ENCODE measurements at regions not wholly inside any gene's neighbourhood (a gene's known extent, or its start where the extent isn't known, plus 50 kb on each side); places are given as distances from the start of the nearest gene placed in this dataset.

GRCh38 chr9:86773422-86773945, 173.8 kb downstream of the GAS1 start:
- no peak for DNase-seq (ENCODE audit: low spot score)
- H4K20me1 ChIP-seq (ENCODE audit: insufficient read depth, poor library complexity, severe bottlenecking), result no peaks in the 10 kb centered on the region
- no peak for TF ChIP-seq EZH2phosphoT487 (IDR thresholded peaks at IDR 0.05; ENCODE audit: low read depth, severe bottlenecking, unreplicated experiment)
- no peak for TF ChIP-seq CTCF (IDR thresholded peaks at IDR 0.05; ENCODE audit: poor library complexity)
- TF ChIP-seq EZH2 (IDR thresholded peaks at IDR 0.05; ENCODE audit: borderline replicate concordance), result no peak
- H3K27me3 ChIP-seq, result no peaks in the 10 kb centered on the region
- H3K4me1 ChIP-seq (ENCODE audit: insufficient read depth), result no peaks in the 10 kb centered on the region
- 88% methylated on average over 6 of the region's 6 CpGs for WGBS (ENCODE audit: low lambda C conversion rate, missing lambda C conversion rate)
- H2AFZ ChIP-seq, result no peak overlapping the region
- H3K9me3 ChIP-seq (ENCODE audit: low read depth), result no peaks in the 10 kb centered on the region
- H3K27ac ChIP-seq, result no peak overlapping the region
- no peaks in the 10 kb centered on the region for H3K79me2 ChIP-seq
- H3K36me3 ChIP-seq (replicated peaks; ENCODE audit: insufficient read depth, low read depth), result no peaks in the 10 kb centered on the region
- no peaks in the 10 kb centered on the region for H3K9me2 ChIP-seq (replicated peaks; ENCODE audit: insufficient read depth)
- no peak overlapping the region for H3K4me3 ChIP-seq
- no peak overlapping the region for H3K4me2 ChIP-seq

- H3K4me3 ChIP-seq, result no peak overlapping the region
- H3K4me1 ChIP-seq (ENCODE audit: insufficient read depth), result no peaks in the 10 kb centered on the region
- no peaks in the 10 kb centered on the region for H3K27me3 ChIP-seq
- no peak for DNase-seq (ENCODE audit: low spot score)
- WGBS (ENCODE audit: low lambda C conversion rate, missing lambda C conversion rate), result 62% methylated on average over 4 of the region's 4 CpGs
- H3K9me3 ChIP-seq (ENCODE audit: low read depth), result no peaks in the 10 kb centered on the region
- H3K9me2 ChIP-seq (replicated peaks; ENCODE audit: insufficient read depth), result no peaks in the 10 kb centered on the region
- no peaks in the 10 kb centered on the region for H3K36me3 ChIP-seq (replicated peaks; ENCODE audit: insufficient read depth, low read depth)
- H4K20me1 ChIP-seq (ENCODE audit: insufficient read depth, poor library complexity, severe bottlenecking), result no peaks in the 10 kb centered on the region
- no peak overlapping the region for H3K27ac ChIP-seq
- H3K4me2 ChIP-seq, result no peak overlapping the region
- TF ChIP-seq CTCF (IDR thresholded peaks at IDR 0.05; ENCODE audit: poor library complexity), result no peak
- TF ChIP-seq EZH2phosphoT487 (IDR thresholded peaks at IDR 0.05; ENCODE audit: low read depth, severe bottlenecking, unreplicated experiment), result no peak
- no peak for TF ChIP-seq EZH2 (IDR thresholded peaks at IDR 0.05; ENCODE audit: borderline replicate concordance)
- H3K79me2 ChIP-seq, result no peaks in the 10 kb centered on the region
- H2AFZ ChIP-seq, result no peak overlapping the region
Measured at GRCh38 chr9:86772635-86772993, 174.7 kb downstream of the GAS1 start.

- no peaks in the 10 kb centered on the region for H3K36me3 ChIP-seq (replicated peaks; ENCODE audit: insufficient read depth, low read depth)
- WGBS (ENCODE audit: low lambda C conversion rate, missing lambda C conversion rate), result 81% methylated on average over 6 of the region's 6 CpGs
- H3K79me2 ChIP-seq, result no peaks in the 10 kb centered on the region
- no peak overlapping the region for H2AFZ ChIP-seq
- H3K27me3 ChIP-seq, result no peaks in the 10 kb centered on the region
- DNase-seq (ENCODE audit: low spot score), result no peak
- H3K9me2 ChIP-seq (replicated peaks; ENCODE audit: insufficient read depth), result no peaks in the 10 kb centered on the region
- no peak overlapping the region for H3K27ac ChIP-seq
- H3K4me3 ChIP-seq, result no peak overlapping the region
- no peak for TF ChIP-seq CTCF (IDR thresholded peaks at IDR 0.05; ENCODE audit: poor library complexity)
- no peak for TF ChIP-seq EZH2phosphoT487 (IDR thresholded peaks at IDR 0.05; ENCODE audit: low read depth, severe bottlenecking, unreplicated experiment)
- TF ChIP-seq EZH2 (IDR thresholded peaks at IDR 0.05; ENCODE audit: borderline replicate concordance), result no peak
- H3K4me1 ChIP-seq (ENCODE audit: insufficient read depth), result no peaks in the 10 kb centered on the region
- no peaks in the 10 kb centered on the region for H4K20me1 ChIP-seq (ENCODE audit: insufficient read depth, poor library complexity, severe bottlenecking)
- H3K9me3 ChIP-seq (ENCODE audit: low read depth), result no peaks in the 10 kb centered on the region
- no peak overlapping the region for H3K4me2 ChIP-seq
Measured at GRCh38 chr9:86771941-86772634, 175.2 kb downstream of the GAS1 start.

Measured in hepatocyte (in vitro differentiated cells).